Left colon (tissue), 2 donors: ENCODE measurements at regions not wholly inside any gene's neighbourhood (a gene's known extent, or its start where the extent isn't known, plus 50 kb on each side); places are given as distances from the start of the nearest gene placed in this dataset.

Source experiments
- ATAC-seq: fragments of 200-7000 bp; cut with Tn5 transposase; one replicate; pipeline ENCODE4 v1.9.1; 2020; ENCODE audit warnings: mild to moderate bottlenecking, moderate library complexity
- DNase-seq, 2 donors: peaks; one replicate each; pipeline ENCODE4 v3.0.0-alpha.2; 2020
- intact Hi-C, 2 donors: fragments of 100-400 bp; cut with DNase I in 1 of 2; cut with micrococcal nuclease in 1 of 2; formaldehyde crosslinking; loops; one replicate each; pipeline versions ENCODE4 v1.11.2 to v1.14.0; 2022; cut with DNase I, micrococcal nuclease
- donor health status: DM: no; HTN: no; CAD: no.
- donor health status: DM: yes; HTN: yes; CAD: no.

DNA sequence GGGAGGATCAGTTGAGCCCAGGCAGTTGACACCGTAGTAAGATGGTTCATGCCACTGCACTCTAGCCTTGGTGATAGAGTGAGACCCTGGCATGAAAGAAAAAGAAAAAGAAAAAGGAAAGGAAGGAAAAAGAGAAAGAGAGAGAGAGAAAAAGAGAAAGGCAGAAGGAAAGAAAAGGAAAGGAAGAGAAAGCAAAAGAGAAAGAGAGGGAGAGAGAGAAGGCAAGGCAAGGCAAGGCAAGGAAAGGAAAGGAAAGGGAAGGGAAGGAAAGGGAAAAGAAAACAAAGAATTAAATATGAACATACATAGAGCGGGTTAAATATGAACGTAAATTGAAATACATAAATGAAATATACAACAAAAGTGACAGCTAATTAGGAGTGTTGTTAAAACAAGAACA lies 167.5 kb upstream of the SETBP1 start:
- DNase-seq (no peak), ATAC-seq (no peak)
- intact Hi-C loops = no loop called here

DNA sequence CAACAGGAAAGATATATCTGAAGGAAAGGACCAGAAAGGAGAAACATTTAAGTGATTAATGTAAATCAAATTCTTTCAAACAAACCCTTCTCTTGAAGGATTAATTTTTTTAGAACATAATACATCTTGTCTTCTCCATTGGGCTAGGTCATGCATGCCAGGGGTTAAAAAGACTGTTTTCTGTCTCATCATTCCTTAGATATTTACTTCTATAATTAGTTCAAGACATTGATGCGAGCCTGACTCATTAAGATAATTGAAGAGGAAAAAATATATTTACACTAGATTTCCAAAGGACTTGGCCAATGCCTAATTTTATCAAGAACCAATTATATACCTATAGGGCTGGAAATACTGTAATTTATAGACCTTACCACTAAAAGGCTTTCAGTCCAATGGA lies 166.6 kb upstream of the SETBP1 start:
- DNase-seq (no peak), ATAC-seq (no peak)
- intact Hi-C loops = no loop called here

DNA sequence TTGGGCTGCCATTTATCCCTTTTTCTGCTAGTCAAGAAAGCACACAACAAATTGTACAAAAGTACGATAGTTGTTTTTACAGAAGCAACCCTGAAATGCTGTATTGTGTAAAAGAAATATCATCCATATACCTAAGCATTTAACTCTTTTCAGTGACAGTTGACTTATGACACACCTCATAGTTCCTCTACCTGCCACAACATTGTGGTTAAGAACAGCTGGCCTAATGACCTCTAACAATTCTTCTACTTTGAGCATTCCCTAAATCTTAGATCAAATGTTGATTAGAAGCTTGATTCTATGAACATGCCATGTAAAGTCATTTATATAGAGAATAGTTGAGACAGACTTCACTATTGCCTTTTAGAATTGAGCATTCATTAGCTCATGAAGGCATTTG lies 165.9 kb upstream of the SETBP1 start:
- intact Hi-C loops = no loop called here
- DNase-seq = no peak

DNA sequence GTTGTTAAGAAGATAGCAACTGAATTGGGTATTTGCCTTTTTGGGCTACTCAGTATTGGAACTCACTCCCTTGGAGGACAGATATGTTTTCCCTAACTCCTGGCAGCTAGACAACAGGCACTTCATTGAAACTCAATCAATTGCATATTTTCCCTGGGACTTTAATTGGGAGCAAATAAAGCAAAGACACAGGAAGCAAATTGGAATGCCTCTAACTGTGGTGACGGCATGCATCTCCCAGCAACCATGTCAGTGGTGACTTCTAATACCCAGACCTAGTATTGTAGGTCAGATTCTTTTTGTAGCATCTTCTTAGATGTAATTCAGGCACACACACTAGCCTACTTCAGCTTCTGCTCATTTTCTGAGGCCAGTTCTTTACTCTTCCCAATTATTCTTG lies 164.2 kb upstream of the SETBP1 start:
- ATAC-seq (no peak), DNase-seq (no peak)
- intact Hi-C loops = no loop called here

More for the DNA sequence above, 165.9 kb upstream of the SETBP1 start:
- no peak for ATAC-seq

DNA sequence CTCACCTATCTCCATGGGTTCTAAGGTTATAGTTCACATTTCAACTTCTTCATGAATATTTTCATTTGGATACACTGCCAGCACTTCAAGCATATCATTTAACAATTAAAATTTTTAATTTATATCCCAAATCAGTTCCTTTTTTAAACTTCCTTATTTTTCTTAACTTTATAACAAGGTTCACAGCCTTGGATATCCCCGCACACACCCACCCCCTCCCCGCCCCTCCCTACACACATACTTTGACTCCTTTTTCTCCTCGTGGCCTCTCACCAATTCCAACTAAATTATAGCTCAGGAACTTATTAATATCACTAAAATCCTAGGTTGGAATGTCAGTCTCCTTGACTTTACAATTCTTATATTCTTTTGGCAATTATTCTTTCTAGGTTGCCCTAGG lies 163.6 kb upstream of the SETBP1 start:
- intact Hi-C loops = no loop called here
- DNase-seq (no peak), ATAC-seq (no peak)

DNA sequence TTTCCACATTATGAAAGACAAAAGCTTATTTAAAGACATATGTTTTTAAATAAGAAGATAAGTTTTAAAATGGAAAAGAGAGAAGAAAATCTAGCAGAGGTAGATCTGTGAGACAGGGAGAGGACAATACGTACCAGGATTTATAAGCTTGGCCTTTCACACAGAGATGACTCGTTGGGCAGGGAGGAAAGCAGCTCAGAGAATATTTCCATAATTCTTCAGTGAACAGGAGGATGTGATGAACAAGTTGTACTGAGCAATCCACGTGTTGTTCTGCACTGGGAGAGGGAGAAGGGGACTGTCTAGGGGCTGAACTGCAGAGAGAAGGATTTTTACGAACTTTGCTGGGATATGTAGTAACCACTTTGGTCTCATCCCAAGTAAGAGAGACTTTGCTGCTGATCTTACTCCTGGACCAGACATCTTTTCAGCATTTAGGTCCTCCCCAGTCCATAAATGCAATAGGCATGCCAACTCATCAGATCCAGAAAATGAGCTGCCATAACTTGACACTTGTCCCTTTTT lies 162.5 kb upstream of the SETBP1 start:
- intact Hi-C loops = no loop called here
- ATAC-seq = no peak
- no peak for DNase-seq

DNA sequence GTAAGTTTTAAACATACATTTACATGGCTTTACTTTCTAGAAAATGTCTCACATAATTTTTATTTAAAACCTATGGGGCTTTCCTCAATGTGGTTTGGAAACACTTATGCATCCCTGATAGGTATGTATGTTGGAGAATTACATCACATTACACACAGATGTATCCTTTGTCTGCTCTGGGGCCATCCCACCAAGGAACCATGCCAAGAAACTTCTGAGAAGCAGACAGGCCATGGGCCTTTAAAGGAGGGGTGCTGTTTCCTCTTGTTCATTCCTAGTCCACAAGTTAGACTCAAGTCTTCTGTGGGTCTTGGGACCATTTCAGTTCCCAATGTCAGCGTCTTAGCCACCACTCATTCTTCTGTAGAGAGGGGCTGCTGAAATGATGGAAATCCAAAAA lies 162.0 kb upstream of the SETBP1 start:
- intact Hi-C loops = no loop called here
- DNase-seq (no peak), ATAC-seq (no peak)

DNA sequence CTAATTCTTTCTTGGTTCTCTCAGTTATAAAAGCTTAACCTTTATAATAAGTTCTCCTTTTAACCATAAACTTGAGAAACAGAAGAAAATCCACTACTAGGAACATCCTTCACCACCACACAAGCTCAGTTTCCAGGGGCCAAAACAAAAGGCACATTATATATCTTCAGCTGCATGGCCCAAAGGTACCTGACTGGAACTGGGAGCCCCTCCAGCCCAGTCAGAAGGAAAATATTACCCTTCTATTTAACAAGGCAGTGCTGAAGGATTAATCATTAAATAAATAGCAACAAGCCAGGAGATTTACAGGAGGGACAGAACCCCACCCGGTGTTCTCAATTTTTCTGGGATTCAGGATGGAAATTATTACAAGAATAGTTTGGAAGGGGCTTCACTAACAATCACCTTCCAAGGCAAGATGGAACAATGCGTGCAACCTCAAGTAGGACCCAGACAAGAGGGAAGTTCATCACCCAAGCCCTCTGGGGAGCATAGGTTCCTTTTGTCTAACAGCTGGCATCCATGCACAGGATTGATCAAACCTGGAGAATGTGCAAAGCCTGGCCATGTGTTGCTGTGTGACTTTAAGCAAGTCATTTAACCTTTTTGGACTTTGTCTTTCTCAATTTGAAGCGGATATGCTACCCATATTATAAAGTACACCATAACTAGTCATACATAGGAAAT lies 159.6 kb upstream of the SETBP1 start:
- DNase-seq (no peak), ATAC-seq (no peak)
- intact Hi-C loops = no loop called here

DNA sequence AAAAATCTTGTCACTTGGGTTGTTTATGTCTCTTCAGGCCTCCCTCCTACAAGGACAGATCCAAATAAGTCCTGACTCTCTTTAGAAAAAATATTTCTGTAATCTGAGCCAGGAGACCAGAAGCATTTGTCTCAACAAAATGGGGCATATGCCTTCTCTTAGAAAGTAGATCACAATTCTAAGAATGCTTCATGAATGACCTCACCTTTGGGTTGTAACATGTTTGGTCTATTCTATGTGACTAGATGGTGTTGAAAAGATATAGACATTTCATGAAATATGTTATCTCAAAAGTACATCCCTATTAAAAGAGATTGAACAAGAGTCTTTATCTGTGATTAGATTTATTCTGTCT lies 159.0 kb upstream of the SETBP1 start:
- no peak for DNase-seq
- intact Hi-C loops = no loop called here
- no peak for ATAC-seq

DNA sequence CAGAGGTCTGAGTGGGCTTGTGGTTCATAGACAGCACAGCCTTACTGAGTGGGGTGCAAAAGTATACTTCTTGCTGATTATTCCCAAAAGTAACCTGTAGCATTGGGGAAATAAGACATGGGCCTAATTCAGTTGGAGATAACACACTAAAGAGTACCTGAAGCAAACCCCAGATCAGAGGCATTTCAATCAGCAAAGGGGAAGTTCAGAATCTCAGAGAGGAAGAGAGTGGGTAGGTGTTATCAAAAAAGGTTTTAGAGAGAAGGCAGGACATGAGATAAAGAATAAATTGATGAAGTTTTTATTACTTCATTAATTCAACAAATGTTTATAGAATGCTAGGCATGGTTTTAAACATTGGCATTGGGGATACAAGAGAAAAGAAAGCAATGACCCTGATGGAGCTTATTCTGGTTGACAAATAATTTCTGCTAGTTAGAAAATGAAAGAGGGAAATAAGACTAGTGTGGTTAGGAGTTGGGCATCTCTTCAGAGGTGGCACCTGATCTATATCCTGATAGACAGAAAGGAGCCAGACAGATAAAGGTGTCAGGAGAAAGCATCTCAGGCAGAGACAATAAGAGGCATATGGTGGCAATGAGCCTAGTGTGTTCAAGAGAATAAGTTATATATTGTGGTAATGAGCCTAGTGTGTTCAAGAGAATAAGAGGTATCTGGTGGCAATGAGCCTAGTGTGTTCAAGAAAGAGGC lies 153.8 kb upstream of the SETBP1 start:
- DNase-seq (no peak), ATAC-seq (no peak)
- intact Hi-C loops = no loop called here

DNA sequence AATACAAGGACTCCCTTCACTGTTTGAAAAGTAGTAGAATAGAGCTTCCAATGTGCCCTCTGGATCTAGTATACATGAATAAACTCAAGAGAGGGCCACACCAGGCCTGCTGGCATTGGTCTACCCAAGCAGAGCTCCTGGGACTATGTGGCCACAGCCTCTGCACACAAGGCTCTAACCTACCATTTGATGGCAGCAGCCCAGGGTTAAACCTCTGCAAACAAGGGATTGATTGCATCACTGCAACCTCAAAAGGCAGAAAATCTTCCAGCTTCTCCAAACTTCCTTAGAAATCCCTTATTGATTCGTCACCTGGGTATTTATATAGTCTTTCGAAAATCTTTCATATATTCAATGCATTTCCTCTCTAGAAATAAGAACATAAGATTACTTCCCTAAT lies 147.6 kb upstream of the SETBP1 start:
- intact Hi-C loops = no loop called here
- no peak for DNase-seq
- ATAC-seq = no peak

DNA sequence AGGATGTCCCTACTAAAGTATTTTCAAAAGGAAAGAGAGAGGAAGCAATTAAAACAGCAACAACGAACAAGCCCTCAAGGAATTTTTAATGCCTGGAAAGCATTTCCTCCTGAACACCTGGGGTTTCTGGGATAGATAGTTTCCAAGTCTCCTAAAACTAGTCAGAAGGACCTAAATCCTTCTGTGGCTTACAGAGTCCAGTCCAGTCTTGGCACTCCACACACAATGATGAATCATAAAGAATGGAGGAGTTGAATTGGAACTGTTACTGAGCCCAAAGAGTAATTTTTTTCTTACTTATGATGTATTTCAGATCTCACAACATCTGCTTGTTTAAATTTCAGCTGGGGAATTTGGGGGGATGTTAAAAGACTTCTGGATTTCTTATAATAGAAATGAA lies 144.6 kb upstream of the SETBP1 start:
- ATAC-seq = no peak
- no peak for DNase-seq
- intact Hi-C loops = no loop called here

DNA sequence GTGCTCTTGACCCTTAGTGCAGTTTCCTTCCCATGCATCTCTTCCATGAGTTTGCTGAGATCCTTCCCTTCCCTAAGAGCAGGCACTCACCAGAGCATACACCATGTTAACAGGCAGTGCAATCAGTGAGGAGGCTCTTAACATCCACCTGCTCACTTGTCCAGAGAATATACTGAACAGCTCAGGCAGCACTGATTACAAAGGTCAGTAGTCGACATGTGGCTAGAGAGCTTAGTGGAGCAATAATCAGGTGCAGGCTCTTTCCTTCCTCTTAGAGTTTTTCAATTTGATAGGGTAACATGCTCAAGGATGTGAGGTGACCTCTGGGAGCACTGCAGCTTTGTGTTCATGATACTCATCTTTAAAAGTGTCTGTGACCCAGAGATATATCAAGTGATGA lies 144.1 kb upstream of the SETBP1 start:
- intact Hi-C loops = no loop called here
- DNase-seq (no peak), ATAC-seq (no peak)

DNA sequence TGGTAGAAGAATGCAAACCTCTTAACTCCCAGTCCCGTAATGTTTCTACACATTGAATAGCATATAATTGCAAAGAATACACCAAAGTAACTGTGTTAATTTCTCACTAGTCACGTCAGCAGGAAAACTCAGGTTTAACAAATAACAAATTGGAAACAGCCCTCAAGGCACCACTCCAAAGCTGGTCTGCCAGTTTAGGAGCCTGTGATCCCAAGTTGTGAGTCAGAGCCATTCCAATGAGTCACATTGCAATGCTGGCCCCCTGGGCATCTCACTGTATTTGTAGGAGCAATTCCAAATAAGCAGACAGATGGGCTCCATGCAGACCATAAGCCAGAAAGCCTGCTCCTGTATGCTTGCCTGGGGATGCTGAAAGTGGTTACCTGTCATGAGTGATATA lies 143.2 kb upstream of the SETBP1 start:
- DNase-seq = no peak
- ATAC-seq = no peak
- intact Hi-C loops = no loop called here

DNA sequence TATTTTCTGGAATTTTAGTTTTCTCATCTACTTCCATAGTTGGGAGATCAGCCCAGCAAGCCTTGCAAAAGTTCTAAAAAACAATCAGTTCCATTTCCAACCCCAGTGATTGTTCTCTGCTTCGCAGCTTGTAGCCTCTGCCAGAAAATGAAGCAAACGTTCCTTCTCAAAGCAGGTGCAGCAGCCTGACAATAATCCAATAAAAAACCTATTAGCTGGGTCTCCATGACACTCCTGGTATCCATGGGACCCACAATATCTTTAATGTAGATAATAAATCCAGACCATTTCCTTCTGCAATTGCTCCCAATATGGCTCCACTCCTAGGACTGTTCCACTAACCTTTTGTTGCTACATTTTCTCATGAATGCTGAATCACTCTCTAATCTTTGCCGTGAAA lies 140.8 kb upstream of the SETBP1 start:
- ATAC-seq (no peak), DNase-seq (no peak)
- intact Hi-C loops = no loop called here

DNA sequence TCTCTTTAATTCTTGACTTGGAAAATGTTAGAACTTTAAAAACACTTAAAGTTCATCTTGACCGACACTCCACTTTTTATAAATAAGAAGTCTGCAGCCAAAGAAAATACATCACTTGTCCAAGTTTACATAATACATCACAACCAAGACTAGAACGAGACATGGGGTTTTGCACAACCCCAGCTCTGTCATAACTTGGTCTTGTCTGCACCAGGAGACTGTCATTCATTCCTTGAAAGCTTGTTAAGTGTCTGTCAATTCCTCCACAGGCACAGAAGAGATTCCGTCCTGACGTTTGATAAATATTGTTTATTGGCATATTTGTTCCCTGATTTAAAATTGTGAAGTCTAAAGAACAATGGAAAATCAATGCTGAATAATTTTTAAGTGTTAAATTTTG lies 139.5 kb upstream of the SETBP1 start:
- no peak for ATAC-seq

DNA sequence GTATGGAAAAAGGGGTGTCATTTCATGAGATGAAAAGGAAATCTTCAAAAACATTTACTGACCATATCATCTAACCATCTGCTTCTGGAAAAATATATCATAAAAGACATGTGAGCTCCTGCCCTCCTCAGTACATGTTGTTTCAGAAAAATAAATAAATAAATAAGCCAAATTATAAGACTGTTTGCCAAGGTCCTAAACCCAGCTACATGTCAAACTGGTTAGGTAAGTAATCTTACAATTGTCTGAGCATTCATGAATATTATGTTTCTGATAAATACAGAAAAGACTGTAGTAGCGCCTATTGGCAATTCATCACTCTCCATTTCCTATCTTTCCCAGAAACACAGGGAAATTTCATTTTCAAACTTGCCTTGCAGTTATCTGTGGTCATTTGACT lies 138.9 kb upstream of the SETBP1 start:
- intact Hi-C loops = no loop called here
- ATAC-seq (no peak), DNase-seq (no peak)

More for the DNA sequence above, 139.5 kb upstream of the SETBP1 start:
- no peak for DNase-seq
- intact Hi-C loops = no loop called here

DNA sequence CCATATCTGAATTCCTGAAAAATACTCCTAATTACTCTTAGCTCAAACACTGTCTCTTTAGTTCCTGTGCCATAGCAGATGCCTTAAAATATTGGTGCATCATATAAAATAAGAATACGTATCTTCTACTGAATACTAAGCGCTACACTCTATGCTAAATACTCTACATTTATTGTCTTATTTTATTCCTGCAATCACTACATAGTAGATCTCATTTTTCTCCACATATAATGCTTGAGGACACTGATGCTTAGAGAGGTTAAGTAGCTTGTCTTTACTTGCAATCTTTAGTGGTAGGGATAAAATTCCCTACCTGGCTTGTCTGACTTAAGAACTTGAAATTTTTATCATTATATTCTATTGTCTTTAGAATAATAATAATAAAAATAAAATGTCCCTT lies 137.3 kb upstream of the SETBP1 start:
- ATAC-seq = no peak
- no peak for DNase-seq
- intact Hi-C loops = no loop called here

DNA sequence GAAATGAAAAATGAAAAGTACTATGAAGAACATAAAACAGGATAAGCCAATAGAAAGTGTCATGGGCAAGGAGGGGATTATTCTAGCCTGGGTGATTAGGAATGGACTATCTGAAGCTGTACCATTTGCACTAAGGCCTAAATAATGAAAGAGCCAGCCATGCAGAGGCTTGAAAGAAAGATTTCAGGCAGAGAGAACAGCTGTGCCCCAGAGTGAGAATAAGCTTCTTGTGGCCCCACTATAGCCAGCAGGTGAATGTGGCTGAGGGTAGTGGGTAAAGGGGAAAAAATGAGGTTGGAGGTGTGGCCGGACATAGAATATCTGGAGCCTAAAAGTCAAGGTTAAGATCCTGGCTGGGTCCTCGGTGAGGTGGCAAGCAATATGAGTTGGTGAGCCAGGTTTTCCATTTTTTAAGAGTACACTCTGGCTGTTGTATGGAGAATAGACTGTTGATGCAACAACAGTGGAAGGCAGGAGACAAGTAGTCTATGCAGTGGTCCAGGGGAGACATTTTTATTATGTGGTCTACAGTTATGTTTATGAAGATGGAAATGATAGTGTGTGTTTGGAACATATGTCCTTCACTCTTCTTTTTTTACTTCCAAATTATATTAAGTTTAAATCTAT lies 135.2 kb upstream of the SETBP1 start:
- ATAC-seq = no peak
- DNase-seq = no peak
- intact Hi-C loops = no loop called here

DNA sequence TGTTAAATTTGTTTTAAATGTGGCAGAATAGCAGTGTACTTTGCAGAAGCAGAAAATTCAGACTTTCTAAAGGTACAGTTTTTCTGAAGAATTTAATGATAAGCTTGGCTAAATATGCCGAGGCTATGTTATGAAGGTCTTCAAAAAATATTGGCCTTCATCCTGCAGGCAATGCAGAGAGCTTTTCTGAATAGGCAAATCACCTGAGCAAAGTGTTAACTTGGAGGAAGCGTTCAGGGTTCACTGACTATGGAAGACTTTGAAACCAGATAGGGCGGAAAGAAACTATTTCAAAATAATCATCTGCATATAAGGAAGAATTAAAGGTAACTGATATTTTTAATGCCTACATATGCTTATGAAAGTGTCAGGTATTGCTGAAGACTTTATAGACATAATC lies 133.7 kb upstream of the SETBP1 start:
- DNase-seq = no peak

More for the DNA sequence above, 133.7 kb upstream of the SETBP1 start:
- ATAC-seq = no peak
- intact Hi-C loops = no loop called here
